ENCODE measurements at regions not wholly inside any gene's neighbourhood (a gene's known extent, or its start where the extent isn't known, plus 50 kb on each side); places are given as distances from the start of the nearest gene placed in this dataset.

- H3K4me1 ChIP-seq = no peaks in the 10 kb centered on the region
- H3K27me3 ChIP-seq = no peaks in the 10 kb centered on the region
- H3K36me3 ChIP-seq = no peaks in the 10 kb centered on the region
- intact Hi-C loops (cut with DNase I) = no loop called here
- ATAC-seq (no peak), DNase-seq (no peak)
- no peak for TF ChIP-seq CTCF (IDR thresholded peaks at IDR 0.05)
- H3K9me3 ChIP-seq = no peaks in the 10 kb centered on the region
- H3K4me3 ChIP-seq = no peak overlapping the region
- no peak overlapping the region for H3K27ac ChIP-seq
Observed at GRCh38 chr16:80176114-80176513, 364.7 kb upstream of the DYNLRB2 start.

- H3K4me3 ChIP-seq = no peak overlapping the region
- no peak for TF ChIP-seq CTCF (IDR thresholded peaks at IDR 0.05)
- intact Hi-C loops (cut with DNase I) = no loop called here
- no peaks in the 10 kb centered on the region for H3K4me1 ChIP-seq
- ATAC-seq (no peak), DNase-seq (no peak)
- no peak overlapping the region for H3K27ac ChIP-seq
- H3K9me3 ChIP-seq = no peaks in the 10 kb centered on the region
- no peaks in the 10 kb centered on the region for H3K27me3 ChIP-seq
- no peaks in the 10 kb centered on the region for H3K36me3 ChIP-seq
Observed at GRCh38 chr16:80175011-80175410, 365.8 kb upstream of the DYNLRB2 start.

GRCh38 chr16:80174416-80174815 lies 366.4 kb upstream of the DYNLRB2 start:
- ATAC-seq = no peak
- intact Hi-C loops (cut with DNase I) = no loop called here

GRCh38 chr16:80171746-80172145 lies 369.0 kb upstream of the DYNLRB2 start:
- TF ChIP-seq CTCF (IDR thresholded peaks at IDR 0.05) = no peak
- H3K4me3 ChIP-seq = no peak overlapping the region
- intact Hi-C loops (cut with DNase I) = no loop called here
- no peaks in the 10 kb centered on the region for H3K4me1 ChIP-seq
- no peak for DNase-seq
- H3K27me3 ChIP-seq = no peaks in the 10 kb centered on the region
- no peak overlapping the region for H3K27ac ChIP-seq
- no peaks in the 10 kb centered on the region for H3K9me3 ChIP-seq
- H3K36me3 ChIP-seq = no peaks in the 10 kb centered on the region
- no peak for ATAC-seq

More at GRCh38 chr16:80174416-80174815, 366.4 kb upstream of the DYNLRB2 start:
- H3K4me3 ChIP-seq = no peak overlapping the region
- no peaks in the 10 kb centered on the region for H3K27me3 ChIP-seq
- no peaks in the 10 kb centered on the region for H3K4me1 ChIP-seq
- H3K36me3 ChIP-seq = no peaks in the 10 kb centered on the region
- DNase-seq = no peak
- no peaks in the 10 kb centered on the region for H3K9me3 ChIP-seq
- H3K27ac ChIP-seq = no peak overlapping the region
- no peak for TF ChIP-seq CTCF (IDR thresholded peaks at IDR 0.05)

GRCh38 chr16:80171199-80171598 lies 369.6 kb upstream of the DYNLRB2 start:
- H3K27me3 ChIP-seq = no peaks in the 10 kb centered on the region
- H3K27ac ChIP-seq = no peak overlapping the region
- intact Hi-C loops (cut with DNase I) = no loop called here
- DNase-seq (no peak), ATAC-seq (no peak)
- no peak overlapping the region for H3K4me3 ChIP-seq
- H3K36me3 ChIP-seq = no peaks in the 10 kb centered on the region
- no peaks in the 10 kb centered on the region for H3K9me3 ChIP-seq
- no peaks in the 10 kb centered on the region for H3K4me1 ChIP-seq
- TF ChIP-seq CTCF (IDR thresholded peaks at IDR 0.05) = no peak

- Histone ChIP-seq H3K27ac (no peak overlapping the region), H3K4me1 (no peaks in the 10 kb centered on the region), H3K36me3 (no peaks in the 10 kb centered on the region), H3K27me3 (no peaks in the 10 kb centered on the region), H3K9me3 (no peaks in the 10 kb centered on the region), H3K4me3 (no peak overlapping the region)
- TF ChIP-seq CTCF (IDR thresholded peaks at IDR 0.05) = no peak
- ATAC-seq (no peak), DNase-seq (no peak)
- intact Hi-C loops (cut with DNase I) = no loop called here
Observed at GRCh38 chr16:80167657-80168390, 373.0 kb upstream of the DYNLRB2 start.

Data from upper lobe of right lung (tissue), 1 donor.